ENCODE measurements at regions not wholly inside any gene's neighbourhood (a gene's known extent, or its start where the extent isn't known, plus 50 kb on each side); places are given as distances from the start of the nearest gene placed in this dataset.

DNA sequence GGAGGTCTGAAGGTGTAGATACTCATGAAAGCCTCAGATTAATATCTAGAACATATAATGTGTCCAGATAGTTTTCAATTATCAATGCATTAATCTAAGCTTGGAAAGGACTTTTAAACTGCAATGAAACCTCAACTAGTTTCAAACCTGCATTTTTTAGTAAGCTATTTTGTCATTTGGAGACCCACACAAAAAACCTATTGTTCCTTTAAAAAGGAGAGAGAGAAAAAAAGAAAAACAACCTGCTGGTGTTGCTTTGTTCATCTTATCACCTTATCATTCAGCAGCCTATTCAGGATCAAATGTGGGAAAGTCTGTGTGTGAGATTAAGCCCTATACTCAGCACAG is 215.7 kb upstream of the PLEKHG7 start:
- intact Hi-C loops (cut with DNase I) = no loop called here
- Histone ChIP-seq H3K4me3 (no peak overlapping the region), H3K36me3 (no peaks in the 10 kb centered on the region), H3K4me1 (peaks cover 0 to 12% (median 7%) of the 10 kb centered on the region in 4 donors), H3K9me3 (no peaks in the 10 kb centered on the region), H3K27me3 (no peaks in the 10 kb centered on the region), H3K27ac (replicated peaks in 1 of 4) (no peak overlapping the region)
- DNase-seq (ENCODE audit: extremely low spot score) = no peak
- TF ChIP-seq EP300 (IDR thresholded peaks at IDR 0.05) (no peak), POLR2AphosphoS5 (IDR thresholded peaks at IDR 0.05) (no peak), POLR2A (IDR thresholded peaks at IDR 0.05; ENCODE audit: low read depth) (no peak)
- TF ChIP-seq, protein P1, sequence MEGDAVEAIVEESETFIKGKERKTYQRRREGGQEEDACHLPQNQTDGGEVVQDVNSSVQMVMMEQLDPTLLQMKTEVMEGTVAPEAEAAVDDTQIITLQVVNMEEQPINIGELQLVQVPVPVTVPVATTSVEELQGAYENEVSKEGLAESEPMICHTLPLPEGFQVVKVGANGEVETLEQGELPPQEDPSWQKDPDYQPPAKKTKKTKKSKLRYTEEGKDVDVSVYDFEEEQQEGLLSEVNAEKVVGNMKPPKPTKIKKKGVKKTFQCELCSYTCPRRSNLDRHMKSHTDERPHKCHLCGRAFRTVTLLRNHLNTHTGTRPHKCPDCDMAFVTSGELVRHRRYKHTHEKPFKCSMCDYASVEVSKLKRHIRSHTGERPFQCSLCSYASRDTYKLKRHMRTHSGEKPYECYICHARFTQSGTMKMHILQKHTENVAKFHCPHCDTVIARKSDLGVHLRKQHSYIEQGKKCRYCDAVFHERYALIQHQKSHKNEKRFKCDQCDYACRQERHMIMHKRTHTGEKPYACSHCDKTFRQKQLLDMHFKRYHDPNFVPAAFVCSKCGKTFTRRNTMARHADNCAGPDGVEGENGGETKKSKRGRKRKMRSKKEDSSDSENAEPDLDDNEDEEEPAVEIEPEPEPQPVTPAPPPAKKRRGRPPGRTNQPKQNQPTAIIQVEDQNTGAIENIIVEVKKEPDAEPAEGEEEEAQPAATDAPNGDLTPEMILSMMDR (IDR thresholded peaks at IDR 0.05) = no peak

DNA sequence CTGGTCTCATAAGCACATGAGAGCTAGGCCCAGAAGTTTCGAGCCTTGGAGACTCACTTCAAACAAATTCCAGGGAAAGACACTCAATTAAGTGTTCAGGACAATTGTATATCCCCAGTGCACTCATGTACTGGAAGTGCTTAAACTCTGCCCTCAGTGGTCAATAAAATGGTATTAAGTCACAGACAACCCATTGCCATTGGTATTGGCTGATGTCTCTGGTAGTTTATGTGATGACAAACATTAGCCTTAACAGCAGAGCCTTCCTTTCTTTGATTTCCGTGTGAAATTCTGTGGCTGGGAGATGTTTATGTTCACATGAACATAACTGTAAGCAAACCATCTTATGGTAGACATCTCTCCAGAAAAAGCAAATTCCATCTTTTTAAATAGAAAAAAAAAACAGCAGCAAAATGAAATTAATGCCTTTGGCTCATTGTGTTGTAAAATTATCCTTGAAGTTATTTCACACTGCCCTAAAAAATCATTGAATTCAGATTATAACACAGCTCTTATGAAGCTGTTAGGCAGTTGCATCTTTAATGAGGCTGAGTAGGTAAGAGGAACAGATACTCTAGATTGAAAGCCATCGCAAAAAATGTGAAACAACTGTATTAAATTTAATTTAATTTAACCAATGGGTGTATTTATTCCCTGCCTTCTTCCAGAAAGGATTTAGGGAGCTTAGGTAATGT is 216.2 kb upstream of the PLEKHG7 start:
- Histone ChIP-seq H3K27me3 (no peaks in the 10 kb centered on the region), H3K4me1 (peaks cover 0 to 12% (median 7%) of the 10 kb centered on the region in 4 donors), H3K4me3 (no peak overlapping the region), H3K27ac (replicated peaks in 1 of 4) (no peak overlapping the region), H3K9me3 (no peaks in the 10 kb centered on the region), H3K36me3 (no peaks in the 10 kb centered on the region)
- DNase-seq (ENCODE audit: extremely low spot score) = no peak
- intact Hi-C loops (cut with DNase I) = no loop called here
- WGBS = 64% methylated on average over 3 of the region's 3 CpGs
- TF ChIP-seq POLR2A (IDR thresholded peaks at IDR 0.05; ENCODE audit: low read depth) (no peak), EP300 (IDR thresholded peaks at IDR 0.05) (no peak), POLR2AphosphoS5 (IDR thresholded peaks at IDR 0.05) (no peak)
- TF ChIP-seq, protein P1 (IDR thresholded peaks at IDR 0.05) = no peak

DNA sequence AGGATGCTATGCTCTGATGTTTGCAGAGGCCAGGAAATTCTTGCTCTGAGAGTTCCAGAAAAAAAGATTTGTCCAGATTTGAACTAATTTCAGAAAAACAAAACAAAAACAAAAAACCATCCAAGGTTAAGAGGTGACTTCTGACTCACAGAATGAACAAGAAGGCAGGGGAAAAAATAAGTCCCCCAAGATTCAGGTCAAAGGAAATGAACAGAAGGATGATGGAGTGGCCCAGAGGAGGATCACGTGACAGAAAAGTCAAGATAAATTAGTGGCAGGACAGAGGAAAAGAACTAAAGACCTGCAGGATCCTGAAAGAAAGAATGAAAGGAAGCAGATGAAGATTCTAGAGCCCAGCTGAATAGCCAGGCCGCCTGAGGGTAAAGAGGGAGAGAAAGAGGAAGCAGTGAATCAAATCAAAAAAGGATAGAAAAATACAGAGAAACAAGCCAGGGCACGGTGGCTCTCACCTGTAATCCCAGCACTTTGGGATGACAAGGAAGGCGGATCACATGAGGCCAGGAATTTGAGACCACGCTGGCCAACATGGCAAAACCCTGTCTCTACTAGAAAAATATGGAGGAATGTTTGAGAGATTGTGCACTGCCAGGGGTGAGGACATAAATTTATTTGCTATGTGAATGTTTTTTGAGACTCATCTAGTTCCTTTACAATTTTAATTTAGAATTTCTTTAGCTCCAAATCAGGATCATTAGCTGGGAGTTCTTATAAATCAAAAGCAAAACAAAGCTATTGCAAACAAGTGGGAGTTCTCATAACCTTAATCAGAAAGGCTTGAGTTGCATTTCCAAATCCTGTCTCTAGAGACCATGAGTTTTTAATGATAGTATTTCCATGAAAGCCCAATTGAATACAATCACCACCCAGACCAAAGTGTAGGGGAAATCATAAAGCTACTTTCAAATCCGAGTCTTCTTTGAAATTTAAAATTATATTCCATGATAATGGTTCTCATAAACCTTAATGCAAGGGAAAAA is 217.1 kb upstream of the PLEKHG7 start:
- peaks cover 0 to 12% (median 7%) of the 10 kb centered on the region in 4 donors for H3K4me1 ChIP-seq
- intact Hi-C loops (cut with DNase I) = no loop called here
- peak overlapping the region in 1 of 4 donors; percentile 51 for H3K27ac ChIP-seq (replicated peaks in 1 of 4)
- 75% methylated on average over 6 of the region's 6 CpGs for WGBS
- no peaks in the 10 kb centered on the region for H3K9me3 ChIP-seq
- no peaks in the 10 kb centered on the region for H3K27me3 ChIP-seq
- no peaks in the 10 kb centered on the region for H3K36me3 ChIP-seq
- TF ChIP-seq POLR2A (IDR thresholded peaks at IDR 0.05; ENCODE audit: low read depth) = no peak
- TF ChIP-seq EP300 (IDR thresholded peaks at IDR 0.05) = no peak
- TF ChIP-seq, protein P1 (IDR thresholded peaks at IDR 0.05) = no peak
- TF ChIP-seq POLR2AphosphoS5 (IDR thresholded peaks at IDR 0.05) = no peak
- no peak for DNase-seq (ENCODE audit: extremely low spot score)
- no peak overlapping the region for H3K4me3 ChIP-seq

DNA sequence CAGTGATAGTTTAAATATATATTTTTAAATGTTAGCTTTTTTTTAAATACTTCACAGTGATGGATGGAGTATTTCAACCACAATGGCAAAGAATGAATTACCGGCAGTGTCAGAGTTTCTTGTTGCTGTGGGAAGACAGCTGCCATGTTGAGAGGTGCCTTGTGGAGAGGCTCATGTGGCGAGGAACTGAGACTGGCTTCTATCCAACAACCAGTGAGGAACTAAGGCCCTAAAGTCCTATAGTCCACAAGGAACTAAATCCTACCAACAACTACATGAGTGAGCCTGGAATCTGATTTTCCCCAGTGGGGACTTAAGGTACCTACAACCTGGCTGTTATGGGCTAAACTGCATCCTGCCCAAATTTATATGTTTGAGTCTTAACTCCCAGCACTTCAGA is 220.2 kb upstream of the PLEKHG7 start:
- WGBS = 77% methylated on average over 2 of the region's 2 CpGs

More for the DNA sequence above, 220.2 kb upstream of the PLEKHG7 start:
- intact Hi-C loops (cut with DNase I) = no loop called here
- no peak for TF ChIP-seq POLR2AphosphoS5 (IDR thresholded peaks at IDR 0.05)
- TF ChIP-seq EP300 (IDR thresholded peaks at IDR 0.05) = no peak
- TF ChIP-seq, protein P1 (IDR thresholded peaks at IDR 0.05) = no peak
- no peak for TF ChIP-seq POLR2A (IDR thresholded peaks at IDR 0.05; ENCODE audit: low read depth)
- Histone ChIP-seq H3K27me3 (no peaks in the 10 kb centered on the region), H3K4me1 (peaks cover 0 to 12% (median 7%) of the 10 kb centered on the region in 4 donors), H3K4me3 (no peak overlapping the region), H3K27ac (replicated peaks in 1 of 4) (no peak overlapping the region), H3K36me3 (no peaks in the 10 kb centered on the region), H3K9me3 (no peaks in the 10 kb centered on the region)
- no peak for DNase-seq (ENCODE audit: extremely low spot score)
